CD4-positive, alpha-beta T cell treated with Interleukin-4 for 1 hour (primary cell): ENCODE measurements at regions not wholly inside any gene's neighbourhood (a gene's known extent, or its start where the extent isn't known, plus 50 kb on each side); places are given as distances from the start of the nearest gene placed in this dataset.

Source experiments
- DNase-seq, 2 donors: peaks; one replicate each; pipeline ENCODE4 v3.0.0-alpha.2; 2020 to 2022

- no peak for DNase-seq
Observed at GRCh38 chr1:29870621-29871020, 634.3 kb downstream of the PTPRU start.

- DNase-seq, result no peak
Observed at GRCh38 chr1:29869802-29870201, 633.5 kb downstream of the PTPRU start.

- DNase-seq, result no peak
Observed at GRCh38 chr1:29868944-29869343, 632.6 kb downstream of the PTPRU start.

GRCh38 chr1:29868096-29868495, 631.8 kb downstream of the PTPRU start:
- no peak for DNase-seq

GRCh38 chr1:29865051-29865450, 628.7 kb downstream of the PTPRU start:
- DNase-seq, result no peak

- no peak for DNase-seq
Observed at GRCh38 chr1:29864431-29865022, 628.2 kb downstream of the PTPRU start.

- no peak for DNase-seq
Observed at GRCh38 chr1:29861922-29862321, 625.6 kb downstream of the PTPRU start.

- DNase-seq, result no peak
Observed at GRCh38 chr1:29861446-29861845, 625.1 kb downstream of the PTPRU start.

GRCh38 chr1:29860681-29861080, 624.4 kb downstream of the PTPRU start:
- DNase-seq, result no peak

GRCh38 chr1:29860056-29860455, 623.7 kb downstream of the PTPRU start:
- no peak for DNase-seq

GRCh38 chr1:29859126-29859525, 622.8 kb downstream of the PTPRU start:
- DNase-seq, result no peak

- no peak for DNase-seq
Observed at GRCh38 chr1:29858646-29859045, 622.3 kb downstream of the PTPRU start.

GRCh38 chr1:29856340-29857114, 620.2 kb downstream of the PTPRU start:
- DNase-seq, result no peak

- DNase-seq, result no peak
Observed at GRCh38 chr1:29855561-29856160, 619.3 kb downstream of the PTPRU start.

GRCh38 chr1:29854700-29855276, 618.5 kb downstream of the PTPRU start:
- no peak for DNase-seq

GRCh38 chr1:29853716-29854330, 617.5 kb downstream of the PTPRU start:
- DNase-seq, result no peak

- no peak for DNase-seq
Observed at GRCh38 chr1:29852248-29852647, 615.9 kb downstream of the PTPRU start.

- DNase-seq, result no peak
Observed at GRCh38 chr1:29851691-29852090, 615.4 kb downstream of the PTPRU start.

- DNase-seq, result no peak
Observed at GRCh38 chr1:29849991-29850757, 613.9 kb downstream of the PTPRU start.

GRCh38 chr1:29849038-29849750, 612.9 kb downstream of the PTPRU start:
- DNase-seq, result peak; percentile 21 to 42

GRCh38 chr1:29845910-29846309, 609.6 kb downstream of the PTPRU start:
- DNase-seq, result no peak

- no peak for DNase-seq
Observed at GRCh38 chr1:29842130-29842529, 605.8 kb downstream of the PTPRU start.
